ENCODE measurements at regions not wholly inside any gene's neighbourhood (a gene's known extent, or its start where the extent isn't known, plus 50 kb on each side); places are given as distances from the start of the nearest gene placed in this dataset.

DNA sequence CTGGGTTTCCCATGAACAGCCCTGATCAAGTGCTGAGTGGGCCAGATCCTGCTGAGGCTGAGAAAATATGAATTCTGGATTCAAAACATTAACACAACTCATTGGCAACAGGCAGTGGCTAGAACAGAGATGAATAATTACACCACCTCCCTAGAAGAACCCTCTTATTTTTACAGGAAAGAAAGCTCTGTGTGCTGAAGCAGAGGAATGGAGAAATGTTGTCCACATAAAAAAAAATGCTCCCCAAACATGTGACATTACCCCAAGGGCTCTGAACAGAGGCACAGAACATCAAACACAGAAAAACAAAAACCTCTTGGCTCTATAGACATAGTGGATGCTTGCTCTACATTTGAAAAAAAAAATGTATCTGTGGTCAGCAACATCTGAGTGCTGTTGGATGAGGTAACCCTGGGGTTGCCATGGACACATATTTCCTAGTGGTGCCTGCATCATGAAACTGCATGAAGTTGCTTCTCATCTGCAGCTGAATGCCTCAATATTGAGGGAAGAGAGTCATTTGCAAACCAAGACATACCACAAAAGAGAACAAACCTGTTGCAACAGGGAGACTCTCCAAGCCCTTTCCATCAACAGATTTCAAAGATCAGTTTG lies 98.8 kb downstream of the SNX19 start:
- in situ Hi-C loops (cut with HindIII; ENCODE audit: low pct_unique_long_range_greater_than_20kb, low sequenced_read_pairs), result no loop called here
- no peak for DNase-seq (ENCODE audit: low read depth)

DNA sequence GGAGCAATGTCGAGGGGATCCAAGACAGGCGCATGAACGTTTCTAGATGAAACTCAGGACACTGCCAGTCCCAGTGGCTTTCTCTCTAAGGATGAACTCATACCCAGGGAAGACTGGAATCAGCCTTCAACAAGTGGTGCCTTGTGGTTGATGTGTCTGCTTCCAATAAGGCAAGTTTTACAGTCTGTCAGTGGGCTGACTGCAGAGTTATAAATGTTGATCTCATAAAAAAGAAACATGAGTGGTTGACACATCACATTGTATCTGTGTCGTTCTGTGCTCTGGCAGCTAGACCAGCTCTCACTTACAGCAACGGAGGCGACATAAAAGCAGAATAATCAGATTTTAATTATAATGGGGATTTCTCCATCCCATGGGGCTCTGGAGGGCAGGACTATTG lies 96.7 kb downstream of the SNX19 start:
- no peak for DNase-seq (ENCODE audit: low read depth)
- in situ Hi-C loops (cut with HindIII; ENCODE audit: low pct_unique_long_range_greater_than_20kb, low sequenced_read_pairs), result no loop called here

Data from Caki2 (cell line).